NCI-H1048 (cell line): ENCODE measurements at regions not wholly inside any gene's neighbourhood (a gene's known extent, or its start where the extent isn't known, plus 50 kb on each side); places are given as distances from the start of the nearest gene placed in this dataset.
A peak's percentile ranks its signal among the peaks of the same experiment; 100 is the strongest.

Source experiments
- DNase-seq: peaks from one replicate; lab custom pipeline; 2025; lab: John Stamatoyannopoulos, UW

DNA sequence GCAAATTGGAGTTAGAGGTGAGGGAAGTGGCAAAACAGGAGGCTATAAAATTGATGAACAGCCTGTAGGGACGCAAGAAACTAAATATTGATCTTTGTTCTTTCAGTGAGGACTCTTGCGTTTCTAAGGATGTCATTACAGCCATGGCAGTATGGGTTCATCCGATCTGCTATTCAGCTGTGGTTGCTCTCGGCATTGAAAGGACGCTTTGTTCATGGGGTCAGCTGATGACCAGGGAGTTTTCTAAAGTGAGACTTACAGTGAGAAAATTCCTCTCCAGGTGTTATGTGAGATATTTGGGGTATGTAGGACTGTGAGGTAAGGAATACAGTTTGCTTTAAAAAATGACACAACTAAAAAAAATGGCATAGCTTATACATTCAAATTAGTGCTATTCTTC, 52.7 kb upstream of the PELI1 start:
- DNase-seq: no peak

DNA sequence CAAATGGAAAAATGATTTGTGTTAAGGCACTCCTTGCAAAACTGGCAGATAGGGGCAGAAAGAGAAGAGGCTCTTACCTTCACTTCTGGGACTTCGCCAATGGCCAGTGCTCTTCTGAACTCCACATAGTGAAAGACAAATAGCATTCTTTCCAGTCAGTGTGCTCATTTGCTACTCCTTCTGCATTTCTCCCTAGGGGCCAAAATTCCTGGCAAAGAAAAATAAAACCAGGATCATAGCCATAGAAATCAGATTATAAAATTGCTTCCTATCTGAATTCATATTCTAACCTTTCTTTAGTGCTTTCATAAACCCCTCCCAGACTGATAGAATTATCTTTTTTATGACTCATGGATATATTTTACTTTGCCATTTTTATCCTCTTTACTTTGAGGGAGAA, 56.9 kb upstream of the PELI1 start:
- no peak for DNase-seq

DNA sequence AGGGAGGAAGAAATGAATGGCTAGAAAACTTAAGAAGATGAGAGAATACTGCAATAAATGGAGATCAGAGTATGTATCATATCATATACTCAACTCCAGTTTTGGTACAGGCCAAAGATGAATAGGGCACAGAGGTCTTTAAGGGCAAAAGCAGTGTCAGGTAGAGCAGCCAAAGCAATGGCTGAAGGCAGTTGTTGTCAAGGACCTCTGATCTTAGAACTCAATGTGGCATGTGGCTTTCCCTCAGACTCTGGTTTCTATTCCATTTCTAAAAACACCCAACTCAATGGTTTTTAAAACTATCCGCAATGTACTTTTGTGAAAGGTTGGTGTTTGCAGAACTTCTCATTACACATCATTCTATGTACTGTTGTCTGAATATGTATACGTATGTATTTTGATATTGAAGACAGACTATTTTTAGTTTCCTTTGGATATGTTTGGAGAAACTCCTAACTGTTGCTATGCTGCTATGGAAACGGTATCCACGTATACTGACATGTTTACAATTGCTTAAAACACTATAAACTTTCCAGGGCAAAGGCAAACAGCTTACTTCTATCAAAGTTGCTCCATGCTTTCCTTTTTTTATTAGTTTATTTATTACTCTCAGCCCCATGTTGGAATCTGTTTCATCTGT, 58.1 kb upstream of the PELI1 start:
- no peak for DNase-seq

DNA sequence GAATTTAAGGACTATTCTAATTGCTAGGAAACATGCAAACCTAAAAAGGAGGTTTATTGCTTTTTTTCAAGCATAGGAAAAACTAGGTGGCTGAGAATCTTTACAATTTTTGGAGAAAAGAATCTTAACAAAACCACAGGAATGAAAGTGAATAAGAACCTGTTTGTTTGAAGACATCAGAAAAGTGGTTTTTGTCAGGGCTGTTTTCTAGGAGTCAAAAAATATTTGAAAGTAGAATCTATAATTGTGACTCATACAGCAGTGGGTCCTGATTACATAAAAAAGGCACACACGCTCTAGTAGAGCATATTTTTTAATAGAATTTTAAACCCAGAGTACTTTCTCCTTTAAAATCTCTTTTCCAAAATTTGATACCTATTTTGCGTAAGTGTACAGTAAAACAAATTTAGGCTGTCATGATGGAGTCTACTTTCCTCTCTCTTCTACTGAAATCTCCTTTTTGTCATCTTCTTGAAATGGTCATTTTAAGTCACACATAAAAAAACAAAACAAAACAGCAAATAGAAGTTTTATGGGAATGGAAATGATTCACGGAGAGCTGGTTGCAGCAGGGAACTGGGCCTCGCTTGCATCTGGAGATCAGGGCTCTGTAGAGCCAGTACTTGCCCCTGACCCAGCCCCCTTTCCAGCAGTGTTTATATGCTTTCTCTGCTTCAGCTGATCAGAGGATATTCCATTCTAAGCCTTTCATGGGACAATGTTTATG, 59.1 kb upstream of the PELI1 start:
- DNase-seq: no peak

DNA sequence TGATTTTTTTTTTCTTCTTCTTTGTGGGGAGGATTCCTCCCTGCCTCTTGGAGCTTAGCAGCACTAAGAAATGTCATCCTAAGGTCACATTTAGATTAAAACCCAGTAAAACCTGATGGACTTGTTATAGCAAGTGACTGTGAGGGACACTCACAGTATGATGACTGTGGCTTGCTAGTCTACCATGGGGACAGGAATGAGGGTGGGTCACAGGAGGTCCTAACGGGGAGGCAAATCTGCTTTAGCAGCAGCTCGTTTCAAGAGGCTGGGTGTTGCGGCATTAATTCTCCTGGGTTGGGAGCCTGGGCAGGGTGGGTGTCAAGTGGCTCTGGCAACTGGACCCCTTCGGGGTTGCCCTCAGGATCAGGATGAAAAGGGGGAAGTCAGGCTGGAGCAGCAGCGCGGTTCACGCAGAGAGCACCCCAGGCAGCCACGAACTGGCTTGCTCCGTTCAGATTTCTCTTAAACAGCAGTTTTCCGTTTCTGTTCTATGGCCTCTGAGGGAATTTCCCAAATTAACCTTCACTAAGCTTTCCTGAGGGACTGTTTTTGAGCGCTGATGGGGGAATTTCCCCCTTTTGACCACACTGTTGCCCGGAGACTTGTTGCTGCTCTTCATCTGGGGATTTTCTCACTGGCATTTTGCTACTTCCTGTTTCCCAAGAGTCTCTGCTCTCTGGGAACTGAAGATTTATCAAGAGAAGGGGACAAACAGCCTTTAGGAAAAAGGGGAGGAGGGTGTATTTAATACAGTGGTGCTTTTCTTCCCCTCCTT, 59.8 kb upstream of the PELI1 start:
- no peak for DNase-seq

DNA sequence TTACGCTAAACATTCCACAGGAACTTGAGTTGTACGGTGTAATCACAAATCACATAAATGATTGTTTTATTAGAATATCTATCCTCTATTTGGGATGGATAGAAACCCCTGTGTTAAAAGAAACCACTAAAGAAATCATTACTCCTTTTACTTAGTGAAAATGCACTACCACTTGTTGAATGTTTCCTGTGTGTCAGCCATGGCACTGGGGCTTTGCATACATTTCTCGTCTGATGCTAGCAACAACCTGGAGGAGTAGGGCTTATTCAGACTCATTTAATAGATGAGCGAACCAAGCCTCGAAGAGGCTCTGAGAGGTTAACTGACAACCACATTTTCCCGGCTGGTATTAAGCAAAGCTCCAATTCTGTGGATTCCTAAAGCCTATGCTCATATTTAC, 60.5 kb upstream of the PELI1 start:
- no peak for DNase-seq

DNA sequence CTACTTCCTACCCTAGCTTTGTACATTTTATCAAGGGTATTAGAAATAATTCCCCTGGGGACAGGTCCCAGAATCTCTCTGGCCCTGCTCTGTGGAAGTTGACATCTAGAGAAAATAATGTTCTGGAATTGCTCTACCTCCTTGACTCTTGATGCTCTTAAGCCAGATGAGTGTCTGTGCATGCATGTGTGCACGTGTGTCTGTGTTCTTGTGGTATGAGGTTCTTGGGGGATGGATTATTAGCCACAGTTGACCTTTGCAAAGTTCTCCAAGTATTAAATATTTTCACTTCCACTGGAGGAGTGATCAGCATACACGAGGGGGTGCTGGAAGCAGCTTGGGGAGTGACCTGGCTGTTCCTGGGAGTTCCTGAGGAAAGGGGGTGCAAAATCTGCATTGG, 61.2 kb upstream of the PELI1 start:
- DNase-seq: no peak

DNA sequence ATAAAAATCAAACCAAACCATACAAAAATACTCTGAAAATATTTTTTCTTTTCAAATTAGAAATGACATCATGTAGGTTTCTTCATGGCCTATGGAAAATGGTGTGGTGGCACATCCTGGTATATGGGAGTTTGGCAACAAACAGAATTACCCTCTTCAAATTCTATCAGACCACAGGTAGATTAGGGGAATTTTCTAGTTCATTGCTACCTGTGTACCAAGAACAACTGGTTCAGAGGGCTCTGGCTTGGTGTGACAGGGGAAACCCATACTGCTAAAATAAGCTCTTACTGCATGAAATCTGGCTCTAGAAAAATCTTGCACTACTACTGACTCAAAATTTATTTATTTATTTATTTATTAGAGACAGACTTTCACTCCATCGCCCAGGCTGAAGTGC, 63.4 kb upstream of the PELI1 start:
- no peak for DNase-seq

DNA sequence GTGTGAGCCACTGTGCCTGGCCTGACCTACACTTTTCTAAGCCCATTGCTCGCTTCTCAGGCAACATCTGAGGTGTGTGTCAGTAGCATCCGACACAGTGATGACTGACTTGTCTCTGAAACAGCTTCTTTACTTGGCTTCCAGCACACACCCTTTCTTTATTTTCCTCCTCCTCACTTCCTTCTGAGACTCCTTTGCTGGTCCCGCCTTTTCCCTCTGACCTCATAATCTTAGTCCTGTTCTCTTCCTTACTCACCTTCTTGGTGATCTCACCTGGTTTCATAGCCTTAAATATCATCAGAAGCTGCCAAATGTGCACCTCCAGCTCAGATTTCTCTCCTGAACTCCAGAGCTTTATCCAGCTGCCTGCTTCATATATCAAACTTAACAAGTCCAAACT, 66.6 kb upstream of the PELI1 start:
- no peak for DNase-seq

DNA sequence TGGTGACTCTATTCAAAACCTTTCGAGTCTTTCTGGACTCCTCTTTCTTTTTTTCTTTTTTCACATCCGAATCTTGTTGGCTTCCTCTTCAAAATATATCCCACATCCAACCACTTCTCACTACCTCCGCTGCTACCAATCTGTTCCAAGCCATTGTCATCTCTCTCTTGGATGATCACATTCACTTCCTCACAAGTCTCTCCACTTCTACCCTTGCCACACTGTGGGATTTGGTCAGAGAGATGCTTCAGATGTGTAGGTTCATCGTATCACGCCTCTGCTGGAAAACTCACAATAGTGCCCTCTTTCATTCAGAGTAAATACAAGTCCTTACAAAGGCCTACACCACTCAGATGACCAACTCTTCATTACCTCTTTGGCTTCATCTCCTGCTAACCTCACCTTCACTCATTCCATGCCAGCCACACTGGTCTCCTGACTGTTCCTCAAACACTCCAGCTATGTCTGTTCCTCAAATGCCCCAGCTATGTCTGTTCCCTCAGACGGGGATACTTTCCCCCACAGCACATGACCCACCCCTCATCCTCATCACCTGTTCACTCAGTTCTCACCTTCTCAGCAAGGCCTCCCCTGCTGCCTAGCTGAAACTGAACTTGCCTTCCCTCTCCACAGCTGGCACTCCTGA, 67.2 kb upstream of the PELI1 start:
- no peak for DNase-seq

DNA sequence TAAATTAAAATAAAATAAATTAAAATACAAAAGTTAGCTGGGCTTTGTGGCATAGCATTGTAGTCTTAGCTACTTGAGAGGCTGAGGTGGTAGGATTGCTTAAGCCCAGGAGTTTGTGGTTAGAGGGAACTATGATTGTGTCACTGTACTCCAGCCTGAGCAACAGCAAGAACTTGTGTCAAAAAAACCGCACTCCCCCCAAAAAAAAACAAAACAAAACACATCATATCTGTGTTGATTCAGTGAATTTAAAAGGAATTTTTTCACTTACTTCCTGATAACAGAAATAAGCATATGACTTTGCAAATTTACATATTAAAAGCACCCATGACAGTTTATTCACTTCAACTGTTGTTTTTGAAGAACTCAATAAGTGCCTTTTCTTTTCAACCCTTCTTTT, 68.1 kb upstream of the PELI1 start:
- DNase-seq: no peak

DNA sequence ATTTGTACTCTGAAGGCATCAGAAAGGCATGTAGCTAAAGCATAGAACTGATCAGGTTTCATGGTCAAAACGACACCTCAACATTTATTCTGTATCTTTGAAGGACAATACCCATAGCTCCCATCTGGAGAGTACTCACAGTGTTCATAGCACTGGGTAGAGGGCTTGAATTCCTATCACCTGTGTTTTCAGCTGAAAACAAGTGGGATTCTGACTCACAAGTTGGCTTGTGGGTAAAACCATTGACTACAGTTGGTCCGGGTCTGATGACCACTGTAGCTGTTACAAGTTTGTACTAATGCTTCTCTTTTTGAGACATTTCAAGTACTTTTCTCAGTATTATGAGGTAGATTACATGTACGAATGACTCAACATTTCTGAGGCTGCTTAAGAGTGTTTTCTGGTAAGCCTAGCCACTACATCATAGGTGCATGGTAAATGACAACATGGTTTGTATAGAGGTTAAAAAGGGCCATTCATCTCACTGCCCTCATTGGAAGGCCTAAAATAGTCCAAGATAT, 68.6 kb upstream of the PELI1 start:
- no peak for DNase-seq

DNA sequence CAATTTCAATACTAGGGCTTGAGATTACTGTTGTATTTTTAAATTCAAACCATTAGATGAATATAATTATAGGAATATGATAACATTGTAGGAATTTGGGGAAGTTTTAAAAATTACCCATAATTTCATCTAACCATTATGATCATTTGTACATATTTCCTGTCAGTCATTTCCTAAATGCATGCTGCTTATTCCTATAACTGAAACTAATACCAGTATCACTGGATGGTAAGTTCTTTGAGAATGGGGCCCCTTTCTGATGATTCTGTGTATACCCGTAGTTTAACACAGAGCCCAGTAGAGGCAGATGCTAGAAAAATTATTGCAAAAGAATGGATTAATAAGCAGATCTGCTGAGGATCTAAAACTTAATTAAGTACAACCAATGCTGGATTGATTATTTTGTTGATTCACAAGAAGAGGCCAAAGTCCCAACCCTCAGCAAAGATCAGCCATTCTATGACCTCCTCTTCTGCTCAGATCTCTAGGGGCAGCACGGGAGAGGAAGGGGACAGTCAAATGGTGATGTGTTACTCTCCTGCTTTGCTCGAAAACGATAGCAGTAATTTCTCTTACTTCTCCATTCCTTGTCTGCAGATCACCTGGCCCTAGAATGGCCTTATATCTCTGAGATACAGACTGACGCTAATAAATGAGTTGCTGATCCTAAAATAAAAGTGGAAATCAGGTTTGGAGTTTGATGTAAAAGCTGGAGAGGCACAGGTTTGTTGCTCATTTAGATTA, 69.5 kb upstream of the PELI1 start:
- DNase-seq: no peak

DNA sequence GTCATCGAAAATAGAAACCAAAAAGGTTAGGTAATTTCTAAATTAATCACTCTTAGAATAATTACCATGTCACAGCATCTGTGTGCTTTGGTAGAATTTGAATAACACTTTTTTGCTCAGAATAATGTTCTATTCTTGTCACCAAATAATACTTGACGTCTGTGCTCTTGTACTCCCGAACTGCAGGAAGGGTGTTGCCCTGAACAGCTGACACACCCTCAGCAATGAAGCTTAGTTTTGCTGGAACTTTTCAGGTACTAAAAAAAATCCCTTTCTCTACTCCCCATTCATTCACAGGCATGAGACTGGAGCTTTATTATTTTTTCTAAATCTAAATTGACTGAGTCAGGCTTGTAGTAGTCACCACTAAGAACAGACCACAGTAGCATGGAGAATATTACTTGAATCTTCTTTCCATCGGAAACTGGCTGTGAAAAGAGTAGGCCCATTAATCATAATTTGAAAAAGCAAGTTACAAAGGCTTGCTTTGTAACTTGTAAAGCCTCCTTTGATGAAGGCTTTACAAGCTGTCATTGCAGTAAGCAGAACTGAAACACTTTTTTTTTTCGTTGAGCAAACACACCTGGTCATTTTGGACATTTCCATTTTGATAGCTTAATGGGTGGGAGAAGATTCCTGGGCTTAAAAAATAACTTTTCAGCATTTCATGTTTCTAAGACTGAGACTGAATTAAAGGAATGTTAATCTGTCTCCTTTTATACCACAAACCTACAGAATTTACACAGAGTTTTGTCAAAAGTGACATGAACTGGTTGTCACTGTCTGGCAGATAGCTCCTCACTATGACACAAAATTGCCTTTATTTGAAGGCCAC, 70.3 kb upstream of the PELI1 start:
- DNase-seq: peak; percentile 29

DNA sequence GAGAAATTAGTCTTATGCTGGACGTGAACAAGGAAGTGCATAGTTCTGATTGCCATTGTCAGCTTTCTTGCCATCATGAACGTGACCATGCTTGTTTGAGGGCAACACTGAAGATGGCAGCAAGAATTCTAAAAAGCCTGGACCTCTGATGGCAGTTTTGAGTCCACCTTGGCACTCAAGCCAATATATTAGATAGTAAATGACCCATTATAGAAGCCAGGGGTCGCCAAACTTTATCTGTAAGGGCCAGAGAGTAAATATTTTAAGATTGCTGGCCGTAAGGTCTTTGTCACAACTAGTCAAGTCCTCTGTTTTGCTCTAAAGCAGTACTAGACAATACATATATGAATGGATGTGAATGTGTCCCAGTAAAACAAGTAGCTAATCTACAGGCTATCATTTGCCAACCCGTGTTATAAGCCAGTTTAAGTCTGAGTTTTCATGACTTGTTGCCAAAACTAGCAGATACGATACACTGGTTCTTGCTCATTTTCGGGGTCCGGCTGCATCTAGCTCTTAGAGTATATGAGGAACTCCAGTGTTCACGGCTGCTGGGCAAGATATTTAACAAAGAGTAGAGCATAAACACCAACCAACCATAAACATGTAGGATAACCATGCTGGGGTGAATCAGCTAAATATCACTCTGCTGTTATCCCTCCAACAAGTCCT, 73.1 kb upstream of the PELI1 start:
- DNase-seq: no peak

DNA sequence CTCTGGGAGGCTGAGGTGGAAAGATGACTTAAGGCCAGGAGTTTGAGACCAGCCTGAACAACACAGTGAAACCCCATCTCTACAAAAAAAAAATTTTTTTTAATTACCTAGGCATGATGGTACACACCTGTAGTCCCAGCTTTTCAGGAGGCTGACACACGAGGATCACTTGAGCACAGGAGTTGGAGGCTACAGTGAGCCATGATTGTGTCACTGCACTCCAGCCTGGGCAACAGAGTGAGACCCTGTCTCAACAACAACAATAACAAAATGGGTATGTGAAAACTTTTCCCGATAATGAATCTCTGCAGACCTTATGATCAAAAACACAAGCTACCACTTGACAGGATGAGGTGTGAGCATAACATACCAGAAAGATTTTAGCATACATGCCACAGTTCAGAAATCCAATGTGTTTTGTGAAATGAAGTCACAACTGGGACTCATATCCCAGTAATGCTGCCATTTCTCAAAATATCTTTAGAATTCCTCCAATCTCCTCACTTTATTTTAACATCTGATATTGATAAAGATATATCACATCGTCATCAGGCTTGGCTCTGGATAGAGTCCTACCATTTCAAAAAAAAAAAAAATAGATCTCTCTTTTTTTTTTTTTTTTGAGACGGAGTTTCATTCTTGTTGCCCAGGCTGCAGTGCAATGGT, 74.0 kb upstream of the PELI1 start:
- DNase-seq: no peak

DNA sequence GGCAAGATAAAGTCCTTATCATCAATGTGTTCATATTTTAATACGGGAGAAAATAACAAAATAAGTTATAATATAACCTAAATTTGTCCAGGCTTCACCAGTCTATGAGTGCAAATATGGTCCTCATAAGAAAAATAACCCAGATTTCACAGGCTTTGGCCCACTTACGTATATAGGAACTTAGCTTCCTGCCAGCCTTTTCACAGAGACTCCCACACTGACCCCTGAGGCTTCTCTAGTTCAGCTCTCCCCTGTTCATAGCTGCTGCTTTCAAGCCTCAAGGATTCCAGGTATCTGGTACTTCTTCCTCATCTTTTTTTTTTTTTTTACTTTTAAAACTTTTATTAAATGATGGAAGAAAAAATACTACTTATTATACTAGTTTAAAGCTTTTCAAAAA, 74.9 kb upstream of the PELI1 start:
- no peak for DNase-seq

DNA sequence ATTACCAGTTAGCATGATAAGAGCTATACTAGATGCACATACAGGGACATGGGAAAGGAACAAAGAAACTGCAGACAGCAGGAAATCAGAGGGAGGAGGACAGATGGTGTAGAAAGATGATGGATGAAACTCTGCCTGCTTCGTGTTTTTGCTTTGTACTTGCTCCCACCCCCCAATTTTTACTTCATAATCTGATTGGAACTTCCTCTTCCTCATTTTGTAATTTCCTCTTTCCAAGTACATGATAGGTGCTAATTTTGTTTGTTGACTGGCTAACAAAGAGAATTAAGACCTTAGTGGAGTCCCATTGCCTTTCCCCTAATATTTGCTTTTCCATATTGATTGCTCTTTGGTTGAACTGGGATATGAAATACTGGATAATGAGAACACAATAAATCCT, 76.0 kb upstream of the PELI1 start:
- no peak for DNase-seq

DNA sequence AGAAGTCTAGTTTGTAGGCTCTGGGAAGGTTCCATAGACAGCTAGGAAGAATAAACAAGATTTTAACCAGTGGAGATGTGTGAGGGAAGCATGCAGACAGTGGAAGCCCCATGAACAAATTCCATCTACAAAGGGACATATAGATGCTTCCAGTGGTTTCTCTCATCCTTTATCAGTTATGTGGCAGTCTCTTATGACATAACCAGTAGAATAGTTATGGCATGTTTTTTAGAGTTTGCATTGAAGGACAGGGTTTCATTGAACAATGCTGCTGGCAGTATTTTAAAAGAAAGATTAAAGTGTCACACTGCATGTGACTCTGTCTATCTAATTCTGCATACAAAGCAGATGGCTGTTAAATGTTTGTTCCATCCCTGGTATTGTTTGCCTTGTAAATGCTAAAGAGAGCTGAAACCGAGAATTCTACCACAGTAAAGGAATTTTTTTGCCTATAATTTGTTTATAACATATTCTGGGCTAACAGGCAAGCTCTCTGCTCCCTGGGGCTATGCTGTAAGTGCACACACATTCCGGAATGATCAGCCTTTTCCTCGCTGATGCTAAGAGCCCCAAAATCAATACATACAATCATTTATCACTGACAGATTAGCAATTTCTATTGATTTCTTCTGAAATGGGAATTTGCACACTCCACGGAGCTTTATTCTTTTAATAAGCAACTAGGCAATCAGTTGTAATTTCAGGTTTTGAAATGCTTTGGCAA, 76.8 kb upstream of the PELI1 start:
- peak; percentile 43 for DNase-seq
